NCI-H146 (cell line): ENCODE measurements at regions not wholly inside any gene's neighbourhood (a gene's known extent, or its start where the extent isn't known, plus 50 kb on each side); places are given as distances from the start of the nearest gene placed in this dataset.
"Not testable (repeated sequence)": the region's sequence is repeated elsewhere in the genome, so short reads cannot be mapped to it uniquely, and the experiment has no call there.

Experiments
- DNase-seq: peaks from one replicate; lab custom pipeline; 2025; lab: John Stamatoyannopoulos, UW

DNA sequence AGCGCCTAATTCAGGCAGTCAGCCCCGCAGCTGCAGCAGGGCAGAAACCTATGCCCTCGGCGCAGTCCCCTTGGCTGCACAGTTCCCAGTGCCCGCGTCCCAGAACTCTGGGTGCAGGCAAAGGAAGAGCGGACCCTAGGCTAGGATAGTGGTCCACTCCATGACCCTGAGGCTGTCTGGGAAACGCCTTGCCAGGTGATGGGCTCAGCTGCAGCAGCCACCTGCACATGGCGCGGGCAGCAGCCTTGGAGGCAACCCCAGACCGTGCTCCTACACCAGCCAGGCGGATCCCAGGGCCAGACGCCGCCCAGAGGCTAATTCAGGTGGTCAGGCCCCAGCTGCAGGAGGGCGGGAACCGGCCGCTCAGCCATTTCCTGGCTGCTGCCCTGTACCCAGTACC is 83.0 kb downstream of the POTEC start:
- DNase-seq: not testable (repeated sequence)

DNA sequence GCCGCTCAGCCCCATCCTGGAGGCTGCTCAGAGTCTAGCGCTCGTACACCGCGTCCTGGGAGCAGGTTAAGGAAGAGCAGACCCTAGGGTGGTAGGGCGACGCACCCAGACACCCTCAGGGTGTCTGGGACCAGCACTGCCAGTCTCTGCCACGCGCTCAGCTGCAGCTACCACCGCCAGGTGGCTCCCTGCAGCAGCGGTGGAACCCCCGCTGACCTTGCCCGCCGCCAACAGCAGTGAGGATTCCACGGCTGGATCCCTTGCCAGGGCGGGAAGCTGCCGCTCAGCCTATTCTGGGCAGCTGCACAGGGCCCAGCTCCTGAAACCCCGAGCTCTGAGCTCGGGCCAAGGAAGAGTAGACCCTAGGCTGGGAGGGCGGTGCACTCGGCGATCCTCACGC is 83.6 kb downstream of the POTEC start:
- DNase-seq: not testable (repeated sequence)

DNA sequence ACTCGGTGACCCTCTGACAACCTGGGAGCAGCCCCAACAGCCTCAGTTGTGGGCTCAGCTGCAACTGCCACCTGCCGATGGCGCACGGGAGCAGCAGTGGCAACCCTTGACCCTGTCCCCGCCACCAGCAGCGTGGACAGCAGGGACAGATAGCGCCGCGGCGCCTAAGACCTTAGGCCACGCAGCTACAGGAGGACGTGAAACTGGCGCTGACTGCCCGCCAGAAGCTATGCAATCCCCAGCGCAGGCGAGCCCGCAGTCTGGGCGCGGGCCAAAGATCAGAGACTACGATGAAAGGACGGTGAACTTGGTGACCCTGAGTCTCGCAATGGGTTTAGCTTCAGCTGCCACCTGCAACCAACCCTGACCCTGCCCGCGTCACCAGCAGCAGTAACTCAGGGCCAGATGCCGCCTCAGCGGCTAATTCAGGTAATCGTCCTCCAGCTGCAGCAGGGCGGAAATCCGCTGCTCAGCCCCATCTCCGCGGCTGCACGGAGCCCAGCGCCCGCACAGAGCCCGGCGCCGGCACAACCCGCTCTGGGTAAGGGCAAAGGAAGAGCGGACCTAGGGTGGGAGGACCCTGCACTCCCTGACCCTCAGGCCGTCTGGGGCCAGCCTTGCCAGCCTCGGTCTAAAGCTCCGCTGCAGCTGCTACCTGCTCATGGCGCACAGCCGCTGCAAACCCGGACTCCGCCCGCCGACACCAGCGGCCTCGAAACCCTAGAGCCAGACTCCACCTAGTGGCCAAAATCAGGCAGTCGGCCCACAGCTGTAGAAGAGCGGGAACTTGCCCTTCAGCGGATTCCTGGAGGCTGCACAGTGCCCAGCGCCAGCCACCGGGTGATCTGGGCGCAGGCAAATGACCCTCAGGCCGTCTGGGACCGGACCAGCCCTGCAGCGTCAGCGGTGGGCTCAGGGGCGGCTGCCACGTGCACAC is 85.1 kb downstream of the POTEC start:
- not testable (repeated sequence) for DNase-seq

DNA sequence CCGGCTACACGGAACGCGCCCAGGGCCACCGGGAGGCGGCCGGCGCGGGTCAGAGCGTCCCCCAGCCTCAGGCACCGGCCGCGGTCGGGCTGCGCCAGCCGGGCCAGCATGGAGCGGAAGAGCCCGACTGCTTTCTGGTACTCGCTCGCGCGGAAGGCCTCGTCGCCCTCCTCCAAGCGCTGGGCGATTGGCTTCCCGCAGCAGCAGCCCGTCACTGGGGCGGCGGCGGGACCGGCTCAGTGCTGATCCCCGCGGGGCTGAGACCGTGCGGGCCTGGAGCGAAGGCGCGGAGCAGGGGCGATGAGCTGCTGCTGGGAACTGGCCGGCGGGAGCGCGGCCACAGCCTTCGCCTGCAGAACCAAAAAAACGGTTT is 92.8 kb downstream of the POTEC start:
- not testable (repeated sequence) for DNase-seq

DNA sequence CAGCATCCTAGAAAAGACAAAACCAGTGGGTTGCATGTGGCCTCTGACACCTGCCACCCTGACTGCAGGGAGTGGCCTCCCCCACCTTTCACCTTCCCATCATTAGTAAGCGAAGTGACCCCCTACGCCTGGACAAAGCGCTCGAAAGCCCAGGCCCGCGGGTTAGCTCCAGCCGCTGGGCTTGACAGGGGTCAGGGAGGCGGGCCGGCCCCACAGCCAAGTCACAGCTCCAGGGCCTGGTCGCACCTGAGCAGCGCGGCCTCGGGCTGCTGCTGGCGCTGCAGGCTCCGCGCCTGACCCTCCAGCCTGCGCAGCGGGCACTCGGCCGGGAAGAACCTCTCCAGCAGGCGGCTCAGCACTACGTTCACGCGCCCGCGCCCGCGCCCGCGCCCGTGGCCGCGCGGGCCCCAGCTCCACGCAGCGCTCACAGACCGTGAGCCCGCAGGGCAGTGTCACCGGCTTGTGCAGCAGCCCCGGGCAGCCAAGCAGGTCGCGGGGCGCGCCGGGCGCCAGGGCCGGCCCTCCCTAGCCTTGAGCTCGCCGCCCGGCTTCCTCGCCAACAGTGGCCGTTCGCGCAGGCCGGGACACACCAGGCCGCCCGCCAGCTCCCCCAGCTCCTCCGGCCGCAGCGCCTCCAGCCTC is 93.3 kb downstream of the POTEC start:
- not testable (repeated sequence) for DNase-seq

DNA sequence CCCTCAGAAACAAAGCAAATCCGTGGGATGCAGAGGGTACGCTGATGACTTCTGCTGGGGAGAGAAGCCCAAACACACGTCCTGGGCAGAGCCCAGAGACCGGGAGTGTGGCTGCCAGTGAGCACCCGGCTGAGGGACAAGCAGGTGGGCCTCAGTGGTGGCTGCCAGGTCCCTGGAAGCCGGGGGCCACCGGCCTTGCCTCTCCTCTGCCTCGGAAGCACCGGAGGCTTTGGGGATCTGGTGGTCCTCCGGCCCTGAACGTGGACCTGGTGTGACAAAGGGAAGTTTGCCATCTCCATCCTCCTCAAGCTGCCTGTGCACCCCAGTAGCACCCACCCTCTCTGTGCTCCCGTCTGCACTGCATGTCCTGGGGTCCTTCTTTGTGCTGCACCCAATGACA is 94.3 kb downstream of the POTEC start:
- DNase-seq: not testable (repeated sequence)

DNA sequence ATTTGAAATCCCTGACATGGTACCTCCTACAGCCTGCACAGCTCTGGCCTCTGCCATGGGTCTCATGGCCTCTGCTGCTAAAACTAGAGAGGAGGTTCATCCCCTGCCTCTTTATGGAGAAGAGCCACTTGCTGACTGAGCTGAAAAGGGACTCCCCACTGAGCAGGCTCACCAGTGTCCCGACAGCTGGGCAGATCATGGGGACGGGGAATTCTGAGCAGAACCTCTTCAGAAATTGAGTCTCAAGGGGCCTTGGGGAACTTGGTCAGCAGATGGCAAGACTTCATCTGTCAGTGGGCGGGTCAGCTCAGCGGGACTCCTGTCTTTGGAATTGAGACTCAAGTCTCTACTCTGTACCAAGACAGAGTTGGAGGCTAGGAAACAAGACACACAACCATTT is 95.7 kb downstream of the POTEC start:
- not testable (repeated sequence) for DNase-seq

DNA sequence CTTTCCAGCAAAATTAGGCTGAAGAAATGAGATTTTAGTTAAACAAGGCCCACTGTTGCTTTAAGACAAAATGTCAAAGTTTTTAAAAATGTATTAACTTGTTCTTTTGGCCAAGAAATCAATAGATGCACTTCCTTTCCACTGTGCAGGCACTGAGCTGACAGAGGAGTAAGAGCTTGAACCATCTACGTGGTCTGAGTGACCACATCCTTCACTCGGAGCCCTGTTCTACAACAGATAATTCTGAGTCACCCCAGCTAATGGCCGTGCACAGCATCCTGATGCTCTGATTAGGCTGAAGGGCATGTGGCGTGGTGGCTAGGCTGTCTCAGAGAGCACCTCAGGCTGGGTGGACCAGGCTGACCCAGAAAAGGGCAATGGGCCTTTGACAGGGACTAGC is 107.9 kb downstream of the POTEC start:
- DNase-seq: not testable (repeated sequence)

DNA sequence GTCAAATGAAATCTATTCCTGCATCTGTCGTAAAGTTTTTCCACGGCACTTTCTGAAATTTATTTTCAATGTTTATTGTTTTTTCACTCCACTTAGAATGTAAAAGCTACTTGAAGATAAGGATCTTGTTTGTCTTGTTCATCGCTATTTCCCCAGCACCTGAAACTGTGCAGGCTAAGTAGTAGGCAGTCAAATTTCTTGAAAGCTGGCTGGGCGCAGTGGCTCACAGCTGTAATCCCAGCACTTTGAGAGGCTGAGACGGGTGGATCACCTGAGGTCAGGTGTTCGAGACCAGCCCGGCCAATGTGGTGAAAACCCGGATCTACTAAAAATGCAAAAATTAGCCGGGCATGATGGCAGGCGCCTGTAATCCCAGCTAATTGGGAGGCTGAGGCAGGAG is 111.0 kb downstream of the POTEC start:
- not testable (repeated sequence) for DNase-seq

DNA sequence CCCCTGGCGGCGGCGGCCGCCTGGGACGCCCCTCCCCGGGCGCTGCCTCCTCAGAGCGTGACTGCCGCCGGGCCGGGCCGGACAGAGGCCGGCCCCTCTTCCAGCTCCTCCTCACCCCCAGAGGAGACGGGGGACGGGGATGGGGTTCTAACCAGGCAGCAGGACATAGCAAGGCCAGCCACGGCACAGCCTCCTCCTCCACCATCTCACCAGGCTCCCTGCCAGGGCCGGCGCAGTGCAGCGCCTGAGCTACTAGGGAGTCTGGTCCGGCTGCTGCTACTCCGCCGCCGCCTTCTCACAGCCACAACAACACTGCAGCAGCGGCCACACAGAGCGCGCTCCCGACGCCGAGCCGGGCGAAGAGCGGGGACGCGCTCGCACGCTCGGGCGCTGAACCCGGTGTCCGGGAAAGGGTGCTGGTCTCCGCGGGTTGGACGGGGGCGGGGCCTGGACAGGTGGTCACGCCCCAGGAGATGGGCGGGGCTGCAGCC is 112.3 kb downstream of the POTEC start:
- peak; percentile 40 for DNase-seq

DNA sequence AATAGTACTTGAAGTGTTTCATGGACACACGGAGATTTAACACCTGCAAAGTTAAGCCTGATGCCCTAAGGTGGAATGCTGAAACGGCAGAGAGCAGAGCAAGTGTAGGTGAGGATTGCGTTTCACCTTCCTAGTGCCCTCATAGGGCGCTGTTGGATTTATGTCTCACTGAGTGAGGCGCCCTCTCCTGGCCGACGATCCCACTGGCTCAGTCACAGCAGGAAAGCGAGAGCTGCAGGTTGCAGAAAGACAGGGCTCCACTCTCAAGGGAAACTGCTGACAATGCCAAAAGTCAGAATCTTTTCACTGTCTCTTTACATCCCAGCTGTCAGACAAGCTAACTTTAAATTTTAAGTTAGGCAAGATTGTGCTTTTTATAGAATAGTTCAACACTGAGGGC is 127.6 kb downstream of the POTEC start:
- DNase-seq: not testable (repeated sequence)

DNA sequence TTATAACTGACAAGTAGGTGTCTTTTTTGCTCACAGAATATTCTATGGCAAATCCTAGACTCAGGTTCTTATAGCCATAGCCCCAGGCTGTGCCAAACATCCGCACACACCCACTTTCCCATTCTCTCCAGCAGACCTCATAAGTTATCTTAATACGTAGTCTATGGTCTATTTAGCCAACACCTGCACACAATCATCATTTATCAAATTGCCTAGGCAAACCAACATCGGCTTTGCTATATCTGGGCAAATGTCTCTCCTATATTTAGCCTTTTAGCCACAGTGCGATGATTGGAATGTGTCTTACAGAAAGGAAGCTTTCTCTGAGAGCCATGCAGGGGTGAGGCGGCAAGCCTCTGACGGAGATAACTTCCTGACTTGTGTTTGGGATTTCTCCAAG is 128.0 kb downstream of the POTEC start:
- not testable (repeated sequence) for DNase-seq

DNA sequence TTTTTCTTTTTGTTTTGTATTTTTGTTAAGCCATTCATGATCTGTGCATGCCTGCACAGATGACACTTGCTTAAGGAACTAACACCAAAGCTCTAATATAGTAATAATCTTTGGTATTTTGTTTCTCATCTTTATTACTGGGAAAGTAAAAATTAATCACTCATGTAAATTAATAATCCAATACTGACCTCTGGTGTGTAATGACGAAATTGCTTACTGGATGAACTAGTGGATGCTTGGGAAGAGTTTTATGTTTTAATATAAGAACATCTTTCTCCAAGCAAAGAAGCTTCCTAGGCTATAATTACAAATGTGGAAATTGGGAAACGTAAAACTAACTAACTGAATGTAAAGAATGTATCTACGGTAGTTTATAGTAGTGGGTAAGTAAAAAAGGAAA is 147.9 kb downstream of the POTEC start:
- DNase-seq: not testable (repeated sequence)

DNA sequence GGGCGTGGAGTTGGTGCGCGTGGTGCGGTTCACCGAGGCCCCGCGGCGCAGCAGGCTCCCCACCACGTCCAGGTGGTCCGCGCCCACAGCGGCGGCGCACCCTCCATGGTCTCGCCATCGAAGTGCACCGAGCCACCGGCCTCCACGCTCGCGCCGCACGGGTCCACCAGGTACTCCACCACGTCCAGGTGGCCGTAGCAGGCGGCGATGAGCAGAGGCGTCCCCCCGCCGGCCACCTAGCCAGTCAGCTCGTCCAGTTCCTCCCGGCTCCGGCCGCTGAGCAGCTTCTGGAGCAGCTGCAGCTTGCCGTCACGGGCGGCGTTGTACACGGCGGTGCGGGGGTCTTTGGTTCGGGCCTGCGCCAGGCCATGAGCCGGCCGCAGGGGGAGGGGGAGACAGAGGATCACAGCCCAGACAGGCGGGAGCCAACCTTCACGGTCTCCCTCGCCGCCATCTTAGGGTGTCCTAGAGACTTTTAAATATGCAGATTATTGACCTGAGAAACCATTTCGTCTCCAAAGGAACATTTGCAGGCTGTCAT is 149.8 kb downstream of the POTEC start:
- not testable (repeated sequence) for DNase-seq

DNA sequence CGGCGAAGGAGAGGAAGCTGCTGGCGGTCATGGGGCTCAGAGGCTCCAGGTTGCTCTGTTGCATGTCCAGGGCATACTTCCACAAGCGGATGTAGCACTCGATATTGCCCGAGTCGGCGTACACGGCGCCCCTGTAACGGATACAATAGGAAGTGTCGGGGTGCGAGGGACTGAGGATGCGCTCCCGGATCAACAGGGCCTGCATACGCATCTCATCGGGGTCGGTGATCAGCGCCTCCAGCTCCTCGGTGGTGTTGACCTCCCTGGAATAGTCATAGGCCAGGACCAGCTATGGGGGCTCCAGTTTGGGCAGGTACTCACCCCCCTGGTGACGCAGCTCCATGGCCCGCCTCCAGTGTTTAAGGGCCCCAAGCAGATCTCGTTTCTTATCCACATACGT is 150.8 kb downstream of the POTEC start:
- not testable (repeated sequence) for DNase-seq

DNA sequence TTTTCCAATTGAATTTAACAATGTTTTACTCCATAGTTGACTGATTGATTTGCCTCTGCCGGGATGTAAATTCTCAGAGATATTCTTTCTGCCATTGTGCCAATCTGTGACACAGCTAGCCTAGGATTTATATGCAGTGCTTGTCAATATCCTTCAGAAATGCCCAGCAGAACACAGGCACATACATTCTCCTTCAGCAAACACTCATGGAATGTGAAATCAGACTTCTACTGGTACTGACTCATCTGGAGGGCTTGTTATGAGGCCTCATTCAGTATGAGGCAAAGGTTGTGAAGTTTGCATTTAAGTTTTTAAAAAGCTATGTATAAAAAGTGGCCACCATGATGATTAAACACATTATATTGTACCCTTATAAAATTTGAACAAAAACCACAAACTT is 158.4 kb downstream of the POTEC start:
- not testable (repeated sequence) for DNase-seq

DNA sequence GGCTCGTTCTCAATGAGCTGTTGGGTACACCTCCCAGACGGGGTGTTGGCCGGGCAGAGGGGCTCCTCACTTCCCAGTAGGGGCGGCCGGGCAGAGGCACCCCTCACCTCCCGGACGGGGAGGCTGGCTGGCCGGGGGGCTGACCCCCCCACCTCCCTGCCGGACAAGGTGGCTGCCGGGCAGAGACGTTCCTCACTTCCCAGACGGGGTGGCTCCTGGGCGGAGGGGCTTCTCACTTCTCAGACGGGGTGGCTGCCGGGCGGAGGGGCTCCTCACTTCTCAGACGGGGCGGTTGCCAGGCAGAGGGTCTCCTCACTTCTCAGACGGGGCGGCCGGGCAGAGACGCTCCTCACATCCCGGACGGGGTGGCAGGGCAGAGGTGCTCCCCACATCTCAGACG is 160.7 kb downstream of the POTEC start:
- not testable (repeated sequence) for DNase-seq

DNA sequence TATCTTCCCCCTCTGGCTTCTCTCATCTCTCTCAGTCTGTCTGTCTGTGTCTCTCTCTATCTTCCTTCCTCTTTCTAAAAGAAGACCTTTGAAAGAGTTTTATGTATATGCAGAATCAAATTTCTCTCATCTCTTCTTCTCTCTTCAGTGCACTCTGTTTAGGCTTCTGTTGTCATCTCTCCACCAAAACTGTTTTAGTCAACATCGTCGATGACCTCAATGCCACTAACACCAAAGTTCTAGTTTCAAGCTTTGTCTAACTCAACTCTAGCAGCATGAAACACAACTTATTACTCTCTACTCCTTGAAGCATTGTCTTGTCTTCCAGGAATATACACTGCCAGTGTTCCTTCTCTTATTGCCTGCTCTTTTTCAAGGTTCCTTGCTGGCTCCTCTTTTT is 163.9 kb downstream of the POTEC start:
- DNase-seq: not testable (repeated sequence)

DNA sequence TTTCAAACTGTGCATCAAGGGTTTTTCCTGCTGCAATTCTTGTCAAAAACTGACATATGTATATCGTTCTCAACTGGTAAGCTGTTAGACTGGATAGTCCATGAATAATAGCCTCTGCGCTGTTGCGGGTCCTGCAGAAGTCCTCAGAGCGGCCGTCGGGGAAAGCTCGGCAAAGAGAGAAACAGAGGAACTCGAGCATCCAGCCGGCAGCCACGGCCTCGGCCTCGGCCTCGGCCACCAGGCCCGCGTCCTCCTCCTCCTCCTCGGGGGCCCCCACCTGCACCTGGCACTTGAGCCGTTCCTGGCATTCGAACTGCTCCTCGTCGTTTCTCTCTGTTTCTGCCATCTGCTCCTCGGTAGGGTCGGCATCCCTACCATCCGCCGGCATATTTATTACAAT is 165.0 kb downstream of the POTEC start:
- not testable (repeated sequence) for DNase-seq

DNA sequence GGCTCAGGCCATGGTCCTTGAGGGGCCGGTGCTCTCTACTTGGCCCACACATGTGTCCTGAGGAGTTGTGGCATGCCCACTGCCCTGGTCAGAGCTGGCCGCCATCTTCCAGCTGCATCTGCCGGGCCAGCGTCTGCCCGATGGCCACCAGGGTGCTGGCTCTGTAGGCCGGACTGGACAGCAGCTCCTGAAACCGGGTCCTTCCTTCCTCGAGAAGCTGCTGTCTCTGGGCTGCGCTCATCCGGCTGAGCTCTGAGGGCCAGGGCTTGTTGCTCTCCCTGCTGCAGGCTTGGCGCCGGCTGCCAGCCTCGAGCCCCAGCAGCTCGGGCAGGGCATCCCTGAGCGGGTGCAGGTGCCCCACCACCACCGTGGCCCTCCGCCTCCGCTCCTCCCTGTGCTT is 182.1 kb downstream of the POTEC start:
- not testable (repeated sequence) for DNase-seq

DNA sequence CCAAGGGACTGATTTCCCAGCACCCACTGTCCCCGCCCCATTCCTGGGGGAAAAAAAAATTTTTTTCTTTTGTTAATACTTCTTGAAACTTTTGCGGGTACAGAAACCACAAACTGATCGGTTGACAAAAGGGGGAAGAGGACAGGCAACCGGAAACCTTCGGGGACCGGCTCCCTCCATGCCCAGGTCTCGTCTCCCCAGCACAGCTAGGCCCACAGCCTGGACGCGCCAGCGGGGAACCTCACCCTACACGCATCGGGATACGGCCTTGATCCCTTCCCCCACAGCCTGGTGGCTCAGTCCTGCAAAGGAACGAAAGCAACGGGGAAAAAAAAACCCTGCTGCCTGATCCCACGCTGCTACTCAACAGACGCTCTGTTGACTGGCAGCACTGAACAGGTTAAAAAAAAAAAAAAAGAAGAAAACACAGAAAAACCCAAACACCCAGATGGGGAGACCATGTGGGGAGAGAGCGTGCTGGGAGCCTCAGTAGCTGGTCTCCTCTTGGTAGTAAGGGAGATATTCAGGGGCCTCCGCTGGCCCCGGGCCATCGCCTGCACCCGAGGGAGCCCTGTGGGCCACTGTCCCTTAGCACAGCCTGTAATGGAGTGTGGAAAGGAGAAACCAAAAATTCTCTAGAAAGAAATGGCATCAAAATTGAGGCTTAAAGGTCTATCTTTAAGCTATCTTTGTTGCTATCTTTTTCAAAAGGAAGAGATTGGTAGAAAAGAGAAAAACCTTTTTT is 185.7 kb downstream of the POTEC start:
- DNase-seq: not testable (repeated sequence)

DNA sequence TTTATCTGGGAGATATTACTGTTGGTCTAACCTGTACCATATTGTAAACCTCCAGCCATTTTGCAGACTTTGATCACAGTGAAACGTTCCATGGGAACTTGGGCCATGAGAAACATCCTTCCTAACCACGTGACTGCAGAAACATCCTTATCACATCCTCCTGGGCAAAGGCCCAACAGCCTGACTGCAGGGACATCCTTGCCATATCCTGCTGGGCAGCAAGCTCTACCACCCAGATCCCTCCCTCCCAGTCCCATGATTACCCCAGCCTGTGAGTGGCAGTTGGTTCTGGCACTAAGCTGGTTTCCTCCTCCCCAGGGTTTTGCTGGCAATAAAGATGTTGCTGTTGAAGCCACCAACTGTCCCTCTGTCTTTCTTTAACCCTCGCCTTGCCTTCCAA is 201.2 kb downstream of the POTEC start:
- DNase-seq: not testable (repeated sequence)
